ENCODE measurements at regions not wholly inside any gene's neighbourhood (a gene's known extent, or its start where the extent isn't known, plus 50 kb on each side); places are given as distances from the start of the nearest gene placed in this dataset.

- DNase-seq (ENCODE audit: low read depth): no peak
These were observed 208.2 kb upstream of the INHBA start for GRCh38 chr7:41910940-41911600.

- no peak for DNase-seq (ENCODE audit: low read depth)
These were observed 204.6 kb upstream of the INHBA start for GRCh38 chr7:41907444-41907843.

GRCh38 chr7:41900532-41900931 lies 197.6 kb upstream of the INHBA start:
- no peak for DNase-seq (ENCODE audit: low read depth)

GRCh38 chr7:41899823-41900433 lies 197.0 kb upstream of the INHBA start:
- DNase-seq (ENCODE audit: low read depth): no peak

DNA sequence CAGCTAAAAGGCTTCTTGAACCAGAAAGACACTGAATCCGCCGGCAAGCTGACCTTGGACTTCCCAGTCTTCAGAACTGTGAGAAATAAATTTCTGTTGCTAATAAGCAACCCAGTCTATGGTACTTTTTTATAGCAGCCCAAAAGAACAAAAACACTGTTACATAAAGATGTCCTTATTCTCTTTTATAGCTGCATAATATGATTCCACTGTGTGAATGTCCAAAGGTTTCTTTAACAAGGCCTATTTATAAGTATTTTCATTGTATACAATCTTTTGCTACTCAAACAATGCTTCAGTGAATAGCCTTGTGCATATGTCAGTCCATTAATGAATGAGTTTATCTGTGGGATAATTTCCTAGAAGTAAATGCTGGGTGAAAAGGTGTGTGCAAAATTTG lies 190.8 kb upstream of the INHBA start:
- DNase-seq (ENCODE audit: low read depth): no peak

DNA sequence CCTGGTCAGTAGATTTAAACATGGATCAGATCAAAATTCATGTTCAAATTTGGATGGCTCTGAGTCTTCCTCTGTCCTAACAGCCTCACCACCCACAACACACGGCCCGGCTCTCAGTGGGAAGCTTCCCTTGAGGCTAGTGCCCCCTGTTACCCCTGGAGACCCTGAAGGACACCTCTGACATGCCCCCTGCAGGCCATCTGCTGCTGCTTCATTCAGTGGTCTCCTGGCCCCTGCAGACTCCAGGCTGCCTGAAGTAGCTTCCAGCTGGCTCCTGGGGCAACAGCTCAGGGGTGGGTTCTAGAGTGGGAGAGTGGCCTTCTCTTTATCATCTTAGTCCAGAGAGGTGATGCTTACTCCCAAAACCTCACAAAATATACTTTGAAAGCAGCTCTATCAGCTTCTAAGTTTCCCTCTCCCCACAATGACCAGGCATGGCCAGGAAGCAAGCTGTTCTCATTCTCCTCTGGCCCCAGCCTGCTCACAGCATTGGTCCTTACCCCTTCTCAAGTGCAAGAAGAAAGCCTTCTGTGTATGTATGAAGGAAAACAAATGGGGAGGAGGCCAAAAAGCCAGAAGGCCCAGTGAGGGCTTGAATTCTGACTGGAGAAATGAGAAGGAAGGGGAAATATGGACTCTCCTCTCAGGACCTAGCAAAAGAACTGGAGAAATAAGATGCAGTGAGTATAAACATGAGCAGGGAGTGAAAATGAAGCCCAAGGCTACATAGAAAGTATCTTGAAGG lies 189.6 kb upstream of the INHBA start:
- no peak for DNase-seq (ENCODE audit: low read depth)

GRCh38 chr7:41891950-41892349 lies 189.1 kb upstream of the INHBA start:
- no peak for DNase-seq (ENCODE audit: low read depth)

- DNase-seq (ENCODE audit: low read depth): no peak
These were observed 187.9 kb upstream of the INHBA start for GRCh38 chr7:41890631-41891274.

DNA sequence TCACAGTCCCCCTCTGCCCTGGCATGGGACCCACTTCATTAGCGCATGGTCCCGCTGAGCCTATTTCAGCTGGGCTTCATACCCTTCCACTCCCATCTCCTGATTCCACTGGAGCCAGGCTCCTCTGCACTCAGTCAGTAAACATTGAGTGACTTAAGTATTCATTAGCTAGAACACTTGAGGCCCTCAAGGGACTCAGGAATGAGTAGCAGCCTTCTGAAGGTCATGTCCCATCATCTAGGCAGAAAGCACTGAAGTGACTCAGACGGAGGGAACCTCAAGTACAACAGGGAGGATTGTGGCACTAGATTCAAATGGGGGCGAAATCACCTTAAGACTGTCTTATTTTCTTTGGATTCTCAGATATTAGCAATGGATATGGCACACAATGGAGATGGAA lies 186.6 kb upstream of the INHBA start:
- no peak for DNase-seq (ENCODE audit: low read depth)

- no peak for DNase-seq (ENCODE audit: low read depth)
These were observed 186.2 kb upstream of the INHBA start for GRCh38 chr7:41889040-41889439.

DNA sequence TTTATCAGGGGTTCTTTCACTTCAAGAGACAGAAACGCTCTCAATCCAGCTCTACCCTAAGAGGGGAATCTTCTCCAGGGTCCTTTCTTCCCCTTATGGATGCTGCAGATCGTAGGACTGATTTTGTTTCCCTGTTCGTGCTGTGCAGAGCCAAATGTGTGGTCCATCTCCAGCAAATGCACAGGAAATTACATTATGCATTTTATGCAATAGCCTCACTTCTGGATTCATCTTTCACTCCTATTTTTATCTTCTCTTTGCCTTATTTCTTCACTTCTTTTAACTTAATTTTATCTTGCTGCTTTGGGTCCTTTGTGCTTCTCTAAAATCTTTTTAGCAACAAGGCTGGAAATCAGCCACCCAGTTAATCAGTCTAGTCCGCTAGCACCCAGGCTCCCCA lies 184.5 kb upstream of the INHBA start:
- no peak for DNase-seq (ENCODE audit: low read depth)

- DNase-seq (ENCODE audit: low read depth): no peak
These were observed 184.0 kb upstream of the INHBA start for GRCh38 chr7:41886901-41887311.

- no peak for DNase-seq (ENCODE audit: low read depth)
These were observed 183.5 kb upstream of the INHBA start for GRCh38 chr7:41886262-41886900.

- DNase-seq (ENCODE audit: low read depth): no peak
These were observed 182.9 kb upstream of the INHBA start for GRCh38 chr7:41885748-41886147.

- DNase-seq (ENCODE audit: low read depth): no peak
These were observed 182.2 kb upstream of the INHBA start for GRCh38 chr7:41885078-41885477.

GRCh38 chr7:41882745-41883420 lies 180.0 kb upstream of the INHBA start:
- no peak for DNase-seq (ENCODE audit: low read depth)

DNA sequence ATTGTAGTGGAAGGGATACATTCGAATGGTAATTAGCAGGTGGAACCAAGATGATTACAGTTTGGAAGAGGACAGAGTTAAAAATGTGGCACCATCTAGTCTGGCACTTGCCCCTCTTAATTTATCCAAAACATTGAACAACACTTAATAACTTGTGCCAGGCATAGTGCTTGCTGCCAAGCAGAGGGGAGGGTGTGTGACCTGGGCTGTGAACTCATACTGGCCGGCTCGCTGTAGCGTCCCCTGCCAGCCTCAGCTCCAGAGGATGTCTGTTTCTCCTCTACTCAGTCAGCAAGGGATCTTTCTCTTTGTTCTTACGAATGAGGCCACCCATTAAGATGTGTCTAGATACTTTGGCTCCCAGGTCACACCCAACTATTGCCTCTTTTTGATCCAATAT lies 179.4 kb upstream of the INHBA start:
- no peak for DNase-seq (ENCODE audit: low read depth)

DNA sequence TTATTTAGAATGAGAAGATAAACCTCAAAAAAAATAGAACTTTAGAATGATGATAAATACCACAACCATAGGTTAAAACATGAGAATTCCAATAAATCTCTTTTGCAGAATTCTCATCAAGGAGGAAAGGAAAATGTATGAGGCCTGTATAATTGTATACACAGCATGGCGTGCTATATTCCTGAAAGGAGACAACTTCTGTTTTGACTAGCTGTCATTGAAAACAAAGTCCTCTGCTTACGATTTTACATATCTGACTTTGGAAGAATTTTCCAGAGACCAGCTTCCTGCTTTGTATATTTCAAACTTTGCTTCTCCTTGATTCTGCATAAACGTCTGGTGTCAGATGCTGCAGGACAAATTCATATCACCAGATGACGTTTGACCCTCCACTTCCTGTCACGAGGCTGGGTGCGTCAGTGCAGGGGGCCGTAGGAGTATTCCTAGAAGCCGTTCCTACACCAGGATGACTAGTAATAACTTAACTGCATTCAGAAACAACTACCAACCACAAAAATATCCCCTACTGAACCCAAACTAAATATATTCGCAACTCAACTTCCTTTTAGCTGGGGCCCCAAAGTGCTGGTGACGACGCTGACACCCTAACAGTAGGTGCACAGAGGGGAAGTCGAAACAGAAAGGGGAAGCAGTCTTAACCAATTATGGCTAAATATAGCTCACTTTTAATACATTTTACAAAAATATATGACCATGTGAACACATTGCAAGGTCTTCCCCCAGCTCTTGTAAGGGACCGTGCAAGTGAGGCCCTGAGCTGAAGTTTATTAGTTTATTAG lies 178.6 kb upstream of the INHBA start:
- peak; percentile 72 for DNase-seq (ENCODE audit: low read depth)

DNA sequence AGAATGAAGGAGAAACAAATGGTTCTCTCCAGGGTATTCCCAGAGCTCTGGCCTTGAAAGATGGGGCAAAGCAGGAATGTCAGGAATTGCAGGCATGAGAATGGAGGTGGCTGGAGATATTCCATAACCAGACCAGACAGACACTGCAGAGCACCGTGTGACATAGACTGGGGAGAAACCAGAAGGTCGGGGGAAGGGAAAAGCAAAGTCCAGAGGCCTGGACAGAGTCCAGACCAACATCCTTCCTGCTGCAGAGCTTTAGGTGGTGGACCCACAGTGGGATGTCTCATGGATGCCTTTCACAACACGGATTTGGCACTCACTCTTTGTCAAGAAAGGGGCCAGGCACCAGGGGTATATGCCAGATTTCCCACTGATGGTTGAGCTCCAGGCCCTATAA lies 177.2 kb upstream of the INHBA start:
- no peak for DNase-seq (ENCODE audit: low read depth)

DNA sequence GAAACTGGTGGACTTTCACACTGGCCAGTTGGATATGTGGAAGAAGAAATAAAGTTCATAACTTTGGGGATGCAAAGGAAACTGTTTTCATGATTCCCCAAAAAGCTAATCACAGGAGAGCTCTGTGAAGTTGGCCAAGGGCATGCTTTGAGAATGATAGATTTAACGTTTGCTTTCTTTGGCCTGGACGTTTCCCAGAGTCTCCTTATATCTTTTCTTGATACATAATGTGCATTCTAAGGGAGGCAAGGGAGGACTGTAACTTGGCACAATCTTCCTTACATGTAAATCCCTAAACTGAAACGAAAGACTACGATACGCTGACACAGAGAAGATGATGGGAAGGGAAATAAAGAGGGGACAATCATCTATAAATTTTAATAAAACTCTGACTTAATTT lies 176.5 kb upstream of the INHBA start:
- no peak for DNase-seq (ENCODE audit: low read depth)
